IMR-90 (cell line): ENCODE measurements at regions not wholly inside any gene's neighbourhood (a gene's known extent, or its start where the extent isn't known, plus 50 kb on each side); places are given as distances from the start of the nearest gene placed in this dataset.

Experiments
- ATAC-seq: fragments of 200-7000 bp; cut with Tn5 transposase; 2 replicates; pipeline ENCODE4 v1.9.1; 2020; ENCODE audit warnings: low read depth, mild to moderate bottlenecking, moderate library complexity
- BruUV-seq: library from RNA; stranded (reverse); fragments of 400-500 nt; replicated peaks from 2 replicates; lab custom pipeline; 2021; lab: Mats Ljungman, UMichigan
- CTCF ChIA-PET: fragments of 300-600 bp; formaldehyde crosslinking; extraction: SDS; loops from one replicate; lab custom pipeline; 2021; ENCODE audit warnings: antibody characterized with exemption; lab: Yijun Ruan, JAX
- POLR2A ChIA-PET: fragments of 300-600 bp; sonication (Branson Sonifier 250); formaldehyde crosslinking; loops from one replicate; lab custom pipeline; 2022; ENCODE audit warnings: antibody characterized with exemption; ENCODE audit not compliant: unreplicated experiment; lab: Charles Lee
- DNase-seq: peaks from one replicate; pipeline ENCODE4 v3.0.0; 2013
- H2AFZ ChIP-seq: replicated peaks from 2 replicates; pipeline ENCODE3; 2013; ENCODE audit warnings: low read length, mild to moderate bottlenecking; ENCODE audit not compliant: poor library complexity
- H2AK5ac ChIP-seq: 2 replicates; pipeline ENCODE4 v1.6.1; 2013; ENCODE audit warnings: low read depth, low read length, inconsistent platforms
- H2AK9ac ChIP-seq: replicated peaks from 2 replicates; pipeline ENCODE3; 2013; ENCODE audit warnings: mild to moderate bottlenecking, low read depth, low read length, moderate library complexity; ENCODE audit not compliant: poor library complexity
- H2BK120ac ChIP-seq: 2 replicates; pipeline ENCODE4 v1.6.1; 2013; ENCODE audit warnings: low read depth, low read length, inconsistent platforms
- H2BK15ac ChIP-seq: 3 replicates; pipeline ENCODE4 v1.6.1; 2013; ENCODE audit warnings: low read depth, low read length, inconsistent platforms
- H2BK20ac ChIP-seq: 2 replicates; pipeline ENCODE4 v1.6.1; 2013; ENCODE audit warnings: low read depth, mild to moderate bottlenecking, inconsistent platforms, low read length, moderate library complexity
- H2BK5ac ChIP-seq: 2 replicates; pipeline ENCODE4 v1.6.1; 2013; ENCODE audit warnings: mild to moderate bottlenecking, low read depth, low read length, inconsistent platforms; ENCODE audit not compliant: poor library complexity, severe bottlenecking
- H3K14ac ChIP-seq: replicated peaks from 2 replicates; pipeline ENCODE4 v1.6.1; 2013; ENCODE audit warnings: low read depth, low read length, inconsistent platforms
- H3K18ac ChIP-seq: 2 replicates; pipeline ENCODE4 v1.6.1; 2013; ENCODE audit warnings: low read depth, low read length, control low read depth
- H3K23ac ChIP-seq: 2 replicates; pipeline ENCODE4 v1.6.1; 2013; ENCODE audit warnings: low read depth, low read length, inconsistent platforms
- H3K27ac ChIP-seq: 2 replicates; pipeline ENCODE4 v1.5.1; 2013; ENCODE audit warnings: mild to moderate bottlenecking, control low read depth, low read length; ENCODE audit not compliant: insufficient read depth
- H3K27me3 ChIP-seq: 2 replicates; pipeline ENCODE4 v1.6.1; 2013; ENCODE audit warnings: low read length; ENCODE audit not compliant: control insufficient read depth, insufficient read depth
- H3K36me3 ChIP-seq: 2 replicates; pipeline ENCODE4 v1.6.1; 2013; ENCODE audit warnings: low read length, mixed read lengths; ENCODE audit not compliant: control insufficient read depth, insufficient read depth
- H3K4ac ChIP-seq: 2 replicates; pipeline ENCODE4 v1.6.1; 2013; ENCODE audit warnings: low read depth, low read length, inconsistent platforms
- H3K4me1 ChIP-seq: 2 replicates; pipeline ENCODE4 v1.6.1; 2013; ENCODE audit warnings: low read length, mixed read lengths; ENCODE audit not compliant: control insufficient read depth, insufficient read depth
- H3K4me2 ChIP-seq: 2 replicates; pipeline ENCODE4 v1.6.1; 2013; ENCODE audit warnings: low read depth, mild to moderate bottlenecking, control low read depth, low read length, moderate library complexity
- H3K4me3 ChIP-seq: 2 replicates; pipeline ENCODE4 v1.5.1; 2013; ENCODE audit warnings: low read depth, mild to moderate bottlenecking, control low read depth, low read length, moderate library complexity; ENCODE audit not compliant: insufficient read depth
- H3K56ac ChIP-seq: 2 replicates; pipeline ENCODE4 v1.6.1; 2013; ENCODE audit warnings: low read length, inconsistent platforms; ENCODE audit not compliant: insufficient read depth; ENCODE audit errors: extremely low read depth
- H3K79me1 ChIP-seq, 2 experiments: 2 replicates each; pipeline ENCODE4 v1.6.1; 2013; ENCODE audit warnings: low read length in 2 of 2, inconsistent platforms in 1 of 2, low read depth in 1 of 2
- H3K9ac ChIP-seq: 2 replicates; pipeline ENCODE4 v1.6.1; 2013; ENCODE audit warnings: low read depth, low read length, control low read depth
- H3K9me1 ChIP-seq: 2 replicates; pipeline ENCODE4 v1.6.1; 2013; ENCODE audit warnings: low read length, inconsistent platforms; ENCODE audit not compliant: insufficient read depth
- H3K9me3 ChIP-seq: 2 replicates; pipeline ENCODE4 v1.6.1; 2013; ENCODE audit warnings: low read length; ENCODE audit not compliant: control insufficient read depth, insufficient read depth
- H4K20me1 ChIP-seq: 2 replicates; pipeline ENCODE4 v1.6.1; 2013; ENCODE audit warnings: low read length, inconsistent platforms; ENCODE audit not compliant: insufficient read depth
- H4K5ac ChIP-seq: 2 replicates; pipeline ENCODE4 v1.6.1; 2013; ENCODE audit warnings: mild to moderate bottlenecking, low read depth, low read length, control low read depth
- H4K8ac ChIP-seq, 2 experiments: 2 replicates each; pipeline ENCODE4 v1.6.1; 2013; ENCODE audit warnings: low read depth in 2 of 2, low read length in 2 of 2, control low read depth in 1 of 2, inconsistent platforms in 1 of 2
- H4K91ac ChIP-seq: 2 replicates; pipeline ENCODE4 v1.6.1; 2013; ENCODE audit warnings: low read depth, low read length, inconsistent platforms; ENCODE audit not compliant: insufficient read depth
- BHLHE40 ChIP-seq: fragments of 150-350 bp; IDR thresholded peaks from 2 replicates; pipeline ENCODE4 v1.6.1; 2016; ENCODE audit warnings: mild to moderate bottlenecking, low read depth, low read length
- ELK1 ChIP-seq: fragments of 150-350 bp; IDR thresholded peaks from 2 replicates; pipeline ENCODE4 v1.6.1; 2016; ENCODE audit warnings: low read depth, mild to moderate bottlenecking, low read length, moderate library complexity, borderline replicate concordance
- SMC3 ChIP-seq: fragments of 150-350 bp; IDR thresholded peaks from 2 replicates; pipeline ENCODE4 v1.6.1; 2016; ENCODE audit warnings: low read depth, mild to moderate bottlenecking, antibody characterized with exemption, low read length, moderate library complexity
- WGBS, 2 experiments: methylation state at CpG; one replicate each; pipeline versions ENCODE4 v1.1.5 to v1.1.7; 2013; ENCODE audit warnings: missing lambda C conversion rate in 2 of 2; ENCODE audit not compliant: insufficient read length in 1 of 2; ENCODE audit errors: extremely low coverage in 2 of 2; 5-methylcytosine and 5-hydroxymethylcytosine counted together
- dilution Hi-C: fragments of 300-500 bp; cut with HindIII; formaldehyde crosslinking; loops from one replicate; pipeline ENCODE4 v1.14.3; 2018; ENCODE audit warnings: low sequenced_read_pairs; ENCODE audit not compliant: unreplicated experiment
- in situ Hi-C: fragments of 300-500 bp; cut with MboI; formaldehyde crosslinking; loops from 3 replicates; pipeline ENCODE4 v1.14.3; 2019; ENCODE audit warnings: low sequenced_read_pairs, inconsistent platforms, mixed read lengths
- intact Hi-C: fragments of 100-400 bp; cut with micrococcal nuclease; formaldehyde crosslinking; loops from 2 replicates; pipeline ENCODE4 v1.10.0; 2022

GRCh38 chr15:79743032-79743431, 153.8 kb downstream of the MTHFS start:
- Histone ChIP-seq H2BK20ac (no peak overlapping the region), H3K23ac (no peak overlapping the region), H3K9me3 (no peaks in the 10 kb centered on the region), H3K4me3 (no peak overlapping the region), H3K56ac (no peak overlapping the region), H4K8ac (no peak overlapping the region), H4K20me1 (no peaks in the 10 kb centered on the region), H3K36me3 (no peaks in the 10 kb centered on the region), H2BK120ac (no peak overlapping the region), H3K4me1 (no peaks in the 10 kb centered on the region), H3K18ac (no peak overlapping the region), H2BK5ac (no peak overlapping the region), H2BK15ac (no peak overlapping the region), H3K27ac (no peak overlapping the region), H4K91ac (no peak overlapping the region), H2AK9ac (no peak overlapping the region), H3K14ac (no peak overlapping the region), H3K9ac (no peak overlapping the region), H3K4me2 (no peak overlapping the region), H2AK5ac (no peak overlapping the region), H3K79me1 (no peaks in the 10 kb centered on the region), H4K5ac (no peak overlapping the region), H2AFZ (no peak overlapping the region), H3K4ac (no peak overlapping the region), H3K9me1 (no peaks in the 10 kb centered on the region), H3K27me3 (peaks cover 1% of the 10 kb centered on the region; the same call in 1 of the 2 replicates)
- intact Hi-C loops: no loop called here
- BruUV-seq: no TSS peak
- WGBS, 2 experiments: no CpG with 5 or more reads among the region's 10 CpGs
- DNase-seq (no peak), ATAC-seq (no peak)
- ChIA-PET CTCF (no interaction called here), POLR2A (no interaction called here)
- TF ChIP-seq BHLHE40 (no peak), ELK1 (no peak), SMC3 (no peak)
- in situ Hi-C loops: no loop called here
- dilution Hi-C loops: no loop called here
